GM23338 (cell line): ENCODE measurements at regions not wholly inside any gene's neighbourhood (a gene's known extent, or its start where the extent isn't known, plus 50 kb on each side); places are given as distances from the start of the nearest gene placed in this dataset.

ENCODE experiments used
- ATAC-seq: fragments of 200-7000 bp; cut with Tn5 transposase; 3 replicates; pipeline ENCODE4 v1.9.1; 2020
- DNase-seq: peaks from one replicate; pipeline ENCODE4 v3.0.0-alpha.2; 2015; ENCODE audit warnings: low spot score
- H2AFZ ChIP-seq: fragments of 200-600 bp; sonication (generic); 2 replicates; pipeline ENCODE4 v1.8.0; 2016; ENCODE audit warnings: antibody characterized with exemption, mild to moderate bottlenecking, moderate library complexity
- H3F3A ChIP-seq: fragments of 200-600 bp; sonication (generic); replicated peaks from 2 replicates; pipeline ENCODE4 v1.8.0; 2017; ENCODE audit warnings: antibody characterized with exemption, mixed run types, low read depth
- H3K27ac ChIP-seq: fragments of 200-600 bp; sonication (generic); 2 replicates; pipeline ENCODE4 v1.6.1; 2016; ENCODE audit warnings: low read depth
- H3K27me3 ChIP-seq: fragments of 200-600 bp; sonication (generic); 2 replicates; pipeline ENCODE4 v1.8.0; 2016; ENCODE audit warnings: mild to moderate bottlenecking, mixed run types, moderate library complexity; ENCODE audit not compliant: insufficient read depth
- H3K36me3 ChIP-seq: fragments of 200-600 bp; sonication (generic); 2 replicates; pipeline ENCODE4 v1.8.0; 2016; ENCODE audit warnings: mild to moderate bottlenecking; ENCODE audit not compliant: insufficient read depth
- H3K4me1 ChIP-seq: fragments of 200-600 bp; sonication (generic); 2 replicates; pipeline ENCODE4 v1.8.0; 2016; ENCODE audit warnings: mild to moderate bottlenecking, moderate library complexity; ENCODE audit not compliant: insufficient read depth
- H3K4me2 ChIP-seq: fragments of 200-600 bp; sonication (generic); 2 replicates; pipeline ENCODE4 v1.7.1; 2017; ENCODE audit warnings: mixed run types
- H3K4me3 ChIP-seq: fragments of 200-600 bp; sonication (generic); 2 replicates; pipeline ENCODE4 v1.6.1; 2016; ENCODE audit warnings: mixed run types
- H3K79me2 ChIP-seq: fragments of 200-600 bp; sonication (generic); replicated peaks from 2 replicates; pipeline ENCODE4 v1.8.0; 2017; ENCODE audit warnings: mild to moderate bottlenecking; ENCODE audit not compliant: insufficient read depth
- H3K9me2 ChIP-seq: fragments of 200-600 bp; sonication (generic); 2 replicates; pipeline ENCODE4 v1.8.0; 2017; ENCODE audit not compliant: insufficient read depth
- H4K20me1 ChIP-seq: fragments of 200-600 bp; sonication (generic); replicated peaks from 2 replicates; pipeline ENCODE4 v1.8.0; 2017; ENCODE audit warnings: mild to moderate bottlenecking; ENCODE audit not compliant: insufficient read depth
- H3K27ac Mint-ChIP-seq: 2 replicates; pipeline ENCODE4 v1.8.0; 2020; ENCODE audit warnings: inconsistent platforms, mild to moderate bottlenecking, moderate library complexity, mixed read lengths
- H3K27me3 Mint-ChIP-seq: 3 replicates; pipeline ENCODE4 v1.8.0; 2022; ENCODE audit warnings: low read depth, mild to moderate bottlenecking, moderate library complexity, mixed read lengths, inconsistent platforms; ENCODE audit not compliant: insufficient read depth, poor library complexity
- H3K36me3 Mint-ChIP-seq: 3 replicates; pipeline ENCODE4 v1.8.0; 2021; ENCODE audit warnings: low read depth, mild to moderate bottlenecking, inconsistent platforms, moderate library complexity, mixed read lengths
- H3K4me1 Mint-ChIP-seq: 3 replicates; pipeline ENCODE4 v1.8.0; 2020; ENCODE audit warnings: mild to moderate bottlenecking, inconsistent platforms, mixed read lengths
- H3K4me3 Mint-ChIP-seq: 3 replicates; pipeline ENCODE4 v1.8.0; 2021; ENCODE audit warnings: moderate library complexity, mild to moderate bottlenecking, inconsistent platforms, mixed read lengths
- H3K9me3 Mint-ChIP-seq: 3 replicates; pipeline ENCODE4 v1.8.0; 2020; ENCODE audit warnings: moderate library complexity, mild to moderate bottlenecking, inconsistent platforms, mixed read lengths
- CREB1 ChIP-seq: fragments of 250-450 bp; sonication (Bioruptor Pico); IDR thresholded peaks from 2 replicates; pipeline ENCODE4 v1.5.0; 2020; ENCODE audit warnings: low read depth, mild to moderate bottlenecking, moderate library complexity
- EZH2 ChIP-seq: fragments of 200-600 bp; sonication (generic); IDR thresholded peaks from one replicate; pipeline ENCODE4 v1.8.0; 2017; ENCODE audit warnings: antibody characterized with exemption, mild to moderate bottlenecking, low read depth; ENCODE audit not compliant: unreplicated experiment
- EZH2phosphoT487 ChIP-seq: fragments of 200-600 bp; sonication (generic); IDR thresholded peaks from one replicate; pipeline ENCODE4 v1.8.1; 2018; ENCODE audit warnings: antibody characterized with exemption; ENCODE audit not compliant: unreplicated experiment
- JUNB ChIP-seq: IDR thresholded peaks from one replicate; pipeline ENCODE4 v1.6.1; 2016; ENCODE audit warnings: antibody characterized with exemption; ENCODE audit not compliant: unreplicated experiment
- NANOG ChIP-seq: IDR thresholded peaks from 2 replicates; pipeline ENCODE4 v1.6.1; 2016; ENCODE audit warnings: antibody characterized with exemption, borderline replicate concordance
- POLR2AphosphoS5 ChIP-seq: IDR thresholded peaks from 2 replicates; pipeline ENCODE4 v1.6.1; 2016; ENCODE audit warnings: antibody characterized with exemption, low read depth
- STAT1 ChIP-seq: IDR thresholded peaks from one replicate; pipeline ENCODE4 v1.6.1; 2016; ENCODE audit warnings: antibody characterized with exemption; ENCODE audit not compliant: unreplicated experiment
- ZNF114 ChIP-seq: fragments of 250-450 bp; sonication (Bioruptor Pico); IDR thresholded peaks from 2 replicates; pipeline ENCODE4 v1.5.0; 2020; ENCODE audit warnings: mild to moderate bottlenecking, moderate library complexity
- ZNF331 ChIP-seq: fragments of 250-450 bp; sonication (Bioruptor Pico); IDR thresholded peaks from 2 replicates; pipeline ENCODE4 v1.5.0; 2020; ENCODE audit warnings: low read depth, mild to moderate bottlenecking, moderate library complexity
- TF ChIP-seq, protein P1 (sequence below), 2 experiments: fragments of 200-600 bp in 1 of 2; sonication (generic) in 1 of 2; conservative IDR thresholded peaks; 2 replicates each; pipeline versions ENCODE4 v1.5.1 to v1.6.1; 2016 to 2017; ENCODE audit warnings: antibody characterized with exemption in 2 of 2, low read depth in 2 of 2, mild to moderate bottlenecking in 2 of 2, moderate library complexity in 1 of 2
- TF ChIP-seq, protein P2 (sequence below): IDR thresholded peaks from one replicate; pipeline ENCODE4 v1.6.1; 2018; ENCODE audit warnings: antibody characterized with exemption; ENCODE audit not compliant: unreplicated experiment
- TF ChIP-seq, protein P3 (sequence below): IDR thresholded peaks from 2 replicates; pipeline ENCODE4 v1.6.1; 2016; ENCODE audit warnings: antibody characterized with exemption

DNA sequence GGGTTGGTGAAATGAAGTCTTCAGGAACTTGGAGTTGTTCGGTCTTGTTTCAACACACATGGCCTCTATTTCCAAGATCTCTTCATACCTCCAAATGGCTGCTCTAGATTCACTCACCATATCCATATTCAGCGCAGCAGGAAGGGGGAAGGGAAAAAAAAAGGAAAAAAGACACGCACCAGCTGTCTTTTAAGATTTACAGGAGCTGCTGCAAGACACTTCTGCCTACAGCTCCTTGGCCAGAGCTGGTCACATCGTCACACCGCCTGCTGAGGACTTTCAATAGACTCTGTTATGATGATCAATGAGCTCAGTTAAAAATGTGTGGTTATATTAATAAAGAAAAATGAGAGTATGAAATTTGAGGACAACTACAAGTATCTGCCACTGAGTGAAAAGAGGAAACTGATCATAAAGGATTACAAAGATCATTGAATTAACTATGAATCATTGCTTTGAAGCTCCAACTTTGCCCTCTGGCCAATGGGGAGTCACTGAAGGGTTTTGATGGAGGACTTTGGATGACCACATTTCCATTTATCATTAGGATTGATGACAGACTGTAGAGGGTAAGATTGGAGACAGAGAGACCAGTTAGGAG lies 182.1 kb upstream of the HMGA2 start:
- H3K27me3 ChIP-seq, result no peaks in the 10 kb centered on the region
- DNase-seq, result no peak
- no peak overlapping the region for H2AFZ ChIP-seq
- no peaks in the 10 kb centered on the region for H3K36me3 ChIP-seq
- no peak overlapping the region for H3K4me3 ChIP-seq
- Mint-ChIP-seq H3K27me3 (peaks cover 1% of the 10 kb centered on the region), H3K36me3 (no peaks in the 10 kb centered on the region), H3K9me3 (no peaks in the 10 kb centered on the region), H3K27ac (no peak overlapping the region), H3K4me1 (no peaks in the 10 kb centered on the region; the same call in 2 of the 3 replicates), H3K4me3 (no peak overlapping the region)
- H4K20me1 ChIP-seq, result no peaks in the 10 kb centered on the region
- 0 out of 2 replicates have a peak, but pooled peaks cover 1% of the 10 kb centered on the region for H3K9me2 ChIP-seq
- H3K79me2 ChIP-seq, result no peaks in the 10 kb centered on the region
- no peak for ATAC-seq
- no peaks in the 10 kb centered on the region for H3K4me1 ChIP-seq
- H3K4me2 ChIP-seq, result no peak overlapping the region
- no peak overlapping the region for H3K27ac ChIP-seq
- TF ChIP-seq CREB1 (CRISPR knock-in tag) (no peak), EZH2phosphoT487 (no peak), NANOG (no peak), EZH2 (no peak), POLR2AphosphoS5 (no peak), ZNF331 (CRISPR knock-in tag) (no peak), STAT1 (no peak), JUNB (no peak), ZNF114 (no peak)
- TF ChIP-seq, protein P1, sequence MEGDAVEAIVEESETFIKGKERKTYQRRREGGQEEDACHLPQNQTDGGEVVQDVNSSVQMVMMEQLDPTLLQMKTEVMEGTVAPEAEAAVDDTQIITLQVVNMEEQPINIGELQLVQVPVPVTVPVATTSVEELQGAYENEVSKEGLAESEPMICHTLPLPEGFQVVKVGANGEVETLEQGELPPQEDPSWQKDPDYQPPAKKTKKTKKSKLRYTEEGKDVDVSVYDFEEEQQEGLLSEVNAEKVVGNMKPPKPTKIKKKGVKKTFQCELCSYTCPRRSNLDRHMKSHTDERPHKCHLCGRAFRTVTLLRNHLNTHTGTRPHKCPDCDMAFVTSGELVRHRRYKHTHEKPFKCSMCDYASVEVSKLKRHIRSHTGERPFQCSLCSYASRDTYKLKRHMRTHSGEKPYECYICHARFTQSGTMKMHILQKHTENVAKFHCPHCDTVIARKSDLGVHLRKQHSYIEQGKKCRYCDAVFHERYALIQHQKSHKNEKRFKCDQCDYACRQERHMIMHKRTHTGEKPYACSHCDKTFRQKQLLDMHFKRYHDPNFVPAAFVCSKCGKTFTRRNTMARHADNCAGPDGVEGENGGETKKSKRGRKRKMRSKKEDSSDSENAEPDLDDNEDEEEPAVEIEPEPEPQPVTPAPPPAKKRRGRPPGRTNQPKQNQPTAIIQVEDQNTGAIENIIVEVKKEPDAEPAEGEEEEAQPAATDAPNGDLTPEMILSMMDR (conservative IDR thresholded peaks at IDR 0.05; ENCODE audit: low read depth in 2 of 2), result no peak
- TF ChIP-seq, protein P2, sequence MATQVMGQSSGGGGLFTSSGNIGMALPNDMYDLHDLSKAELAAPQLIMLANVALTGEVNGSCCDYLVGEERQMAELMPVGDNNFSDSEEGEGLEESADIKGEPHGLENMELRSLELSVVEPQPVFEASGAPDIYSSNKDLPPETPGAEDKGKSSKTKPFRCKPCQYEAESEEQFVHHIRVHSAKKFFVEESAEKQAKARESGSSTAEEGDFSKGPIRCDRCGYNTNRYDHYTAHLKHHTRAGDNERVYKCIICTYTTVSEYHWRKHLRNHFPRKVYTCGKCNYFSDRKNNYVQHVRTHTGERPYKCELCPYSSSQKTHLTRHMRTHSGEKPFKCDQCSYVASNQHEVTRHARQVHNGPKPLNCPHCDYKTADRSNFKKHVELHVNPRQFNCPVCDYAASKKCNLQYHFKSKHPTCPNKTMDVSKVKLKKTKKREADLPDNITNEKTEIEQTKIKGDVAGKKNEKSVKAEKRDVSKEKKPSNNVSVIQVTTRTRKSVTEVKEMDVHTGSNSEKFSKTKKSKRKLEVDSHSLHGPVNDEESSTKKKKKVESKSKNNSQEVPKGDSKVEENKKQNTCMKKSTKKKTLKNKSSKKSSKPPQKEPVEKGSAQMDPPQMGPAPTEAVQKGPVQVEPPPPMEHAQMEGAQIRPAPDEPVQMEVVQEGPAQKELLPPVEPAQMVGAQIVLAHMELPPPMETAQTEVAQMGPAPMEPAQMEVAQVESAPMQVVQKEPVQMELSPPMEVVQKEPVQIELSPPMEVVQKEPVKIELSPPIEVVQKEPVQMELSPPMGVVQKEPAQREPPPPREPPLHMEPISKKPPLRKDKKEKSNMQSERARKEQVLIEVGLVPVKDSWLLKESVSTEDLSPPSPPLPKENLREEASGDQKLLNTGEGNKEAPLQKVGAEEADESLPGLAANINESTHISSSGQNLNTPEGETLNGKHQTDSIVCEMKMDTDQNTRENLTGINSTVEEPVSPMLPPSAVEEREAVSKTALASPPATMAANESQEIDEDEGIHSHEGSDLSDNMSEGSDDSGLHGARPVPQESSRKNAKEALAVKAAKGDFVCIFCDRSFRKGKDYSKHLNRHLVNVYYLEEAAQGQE, result no peak
- TF ChIP-seq, protein P3, sequence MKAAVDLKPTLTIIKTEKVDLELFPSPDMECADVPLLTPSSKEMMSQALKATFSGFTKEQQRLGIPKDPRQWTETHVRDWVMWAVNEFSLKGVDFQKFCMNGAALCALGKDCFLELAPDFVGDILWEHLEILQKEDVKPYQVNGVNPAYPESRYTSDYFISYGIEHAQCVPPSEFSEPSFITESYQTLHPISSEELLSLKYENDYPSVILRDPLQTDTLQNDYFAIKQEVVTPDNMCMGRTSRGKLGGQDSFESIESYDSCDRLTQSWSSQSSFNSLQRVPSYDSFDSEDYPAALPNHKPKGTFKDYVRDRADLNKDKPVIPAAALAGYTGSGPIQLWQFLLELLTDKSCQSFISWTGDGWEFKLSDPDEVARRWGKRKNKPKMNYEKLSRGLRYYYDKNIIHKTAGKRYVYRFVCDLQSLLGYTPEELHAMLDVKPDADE, result no peak
- H3F3A ChIP-seq, result no peaks in the 10 kb centered on the region
